Inferior parietal cortex (tissue), 1 donor: ENCODE measurements at regions not wholly inside any gene's neighbourhood (a gene's known extent, or its start where the extent isn't known, plus 50 kb on each side); places are given as distances from the start of the nearest gene placed in this dataset.
A peak's percentile ranks its signal among the peaks of the same experiment; 100 is the strongest.

Source experiments
- DNase-seq: peaks from one replicate; pipeline ENCODE4 v3.0.0-alpha.2; 2016; ENCODE audit errors: extremely low spot score

- peak; percentile 92 for DNase-seq
These were observed 61.4 kb upstream of the GPR158 start for GRCh38 chr10:25113191-25114035.

GRCh38 chr10:25114036-25114411 is 60.8 kb upstream of the GPR158 start:
- DNase-seq = no peak

- no peak for DNase-seq
These were observed 57.0 kb upstream of the GPR158 start for GRCh38 chr10:25117757-25118156.

GRCh38 chr10:25120188-25120587 is 54.6 kb upstream of the GPR158 start:
- no peak for DNase-seq
